Gastrocnemius medialis (tissue), 4 donors: ENCODE measurements at regions not wholly inside any gene's neighbourhood (a gene's known extent, or its start where the extent isn't known, plus 50 kb on each side); places are given as distances from the start of the nearest gene placed in this dataset.

Experiments used
- CTCF ChIP-seq, 5 experiments: fragments of 450-650 bp in 3 of 5; fragments of 200-600 bp in 2 of 5; sonication (generic) in 2 of 5; IDR thresholded peaks in 4 of 5; conservative IDR thresholded peaks in 1 of 5; 1 replicate in 4 of 5; 2 replicates in 1 of 5; pipeline ENCODE4 v1.5.1; 2016 to 2019; ENCODE audit warnings: antibody characterized with exemption in 5 of 5, mild to moderate bottlenecking in 3 of 5, moderate library complexity in 3 of 5
- POLR2A ChIP-seq, 2 donors: fragments of 450-650 bp; IDR thresholded peaks; one replicate each; pipeline ENCODE4 v1.6.1; 2017; ENCODE audit warnings: antibody characterized with exemption in 2 of 2, mild to moderate bottlenecking in 2 of 2, moderate library complexity in 2 of 2

GRCh38 chr4:169341490-169341889 is 70.7 kb upstream of the SH3RF1 start:
- TF ChIP-seq CTCF (IDR thresholded peaks at IDR 0.05 in 4 of 5, conservative IDR thresholded peaks at IDR 0.05 in 1 of 5) (no peak), POLR2A (IDR thresholded peaks at IDR 0.05) (no peak)
